ENCODE measurements at regions not wholly inside any gene's neighbourhood (a gene's known extent, or its start where the extent isn't known, plus 50 kb on each side); places are given as distances from the start of the nearest gene placed in this dataset.

- no peak for DNase-seq
These were observed 418.6 kb downstream of the GALR1 start for GRCh38 chr18:77668219-77668618.

- DNase-seq, result no peak
These were observed 419.7 kb downstream of the GALR1 start for GRCh38 chr18:77669331-77669730.

DNA sequence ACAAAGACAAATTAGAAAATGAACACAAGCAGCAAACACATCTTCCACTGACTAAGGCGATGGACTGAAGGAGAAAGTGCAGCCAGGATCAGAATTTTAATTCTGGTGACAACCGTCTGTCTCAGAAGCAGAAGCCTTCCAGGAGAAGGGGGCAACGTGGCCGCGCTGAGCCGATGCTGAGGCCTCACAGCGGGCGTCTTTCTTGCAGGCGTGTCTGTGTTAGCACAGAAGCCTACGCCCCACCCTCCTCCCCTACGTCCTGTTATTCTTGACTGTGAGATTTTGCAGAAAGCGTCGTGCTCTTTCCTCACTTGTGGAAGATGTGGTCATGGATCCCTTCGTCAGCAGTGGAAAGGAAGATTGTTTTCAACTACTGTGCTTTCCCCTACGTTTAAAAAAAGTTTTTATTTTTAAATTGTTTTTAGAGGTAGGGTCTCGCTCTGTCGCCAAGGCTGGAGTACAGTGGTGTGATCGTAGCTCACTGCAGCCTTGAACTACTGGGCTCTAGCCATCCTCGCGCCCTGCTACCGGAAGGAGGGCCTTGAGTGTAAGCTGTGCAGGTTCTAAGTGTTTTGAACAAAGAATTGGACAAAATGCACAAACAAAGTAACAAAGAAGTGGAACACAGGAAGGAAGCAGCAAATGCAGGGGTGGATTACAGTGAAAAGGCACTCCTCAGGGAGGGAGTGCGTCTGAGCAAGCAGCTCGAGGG is 422.0 kb downstream of the GALR1 start:
- no peak for DNase-seq

DNA sequence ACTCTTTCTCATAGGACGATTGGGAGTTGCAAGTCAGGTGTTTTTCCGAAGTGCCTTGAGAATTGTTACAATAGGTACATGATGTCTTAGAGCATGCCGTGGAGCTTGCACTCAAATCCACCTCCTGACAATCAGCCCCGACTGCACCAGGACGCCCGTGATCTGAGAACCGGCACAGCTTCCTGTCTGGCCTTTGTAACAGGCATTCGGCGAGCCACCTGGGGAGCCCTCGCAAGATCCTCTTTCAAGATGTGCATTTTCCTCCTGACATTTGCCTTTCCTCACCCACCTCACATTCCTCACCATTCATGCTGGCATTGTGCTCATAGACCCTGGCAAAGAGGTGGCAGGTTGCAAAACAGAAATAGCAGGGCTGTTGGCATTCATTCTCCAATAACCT is 427.3 kb downstream of the GALR1 start:
- no peak for DNase-seq

DNA sequence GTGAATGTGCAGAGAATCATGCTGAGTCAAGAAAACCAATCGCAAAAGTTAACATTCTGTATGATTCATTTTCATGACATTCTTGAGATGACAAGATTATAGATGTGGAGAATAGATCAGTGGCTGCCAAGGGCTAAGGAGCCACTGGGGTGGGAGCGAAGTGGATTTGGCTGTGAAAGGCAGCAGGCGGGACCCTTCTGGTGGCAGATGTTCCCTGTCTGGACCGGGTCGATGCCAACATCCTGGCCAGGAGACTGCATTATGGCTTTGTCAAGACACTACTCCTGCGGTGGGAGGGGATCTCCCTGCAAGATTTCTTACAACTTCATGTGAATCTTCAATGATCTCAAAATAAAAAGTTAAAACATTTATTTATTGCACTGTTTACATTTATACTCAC is 427.9 kb downstream of the GALR1 start:
- DNase-seq, result no peak

GRCh38 chr18:77679869-77680268 is 430.2 kb downstream of the GALR1 start:
- no peak for DNase-seq

- DNase-seq, result no peak
These were observed 450.4 kb downstream of the GALR1 start for GRCh38 chr18:77700051-77700450.

- DNase-seq, result no peak
These were observed 452.3 kb downstream of the GALR1 start for GRCh38 chr18:77701977-77702376.

- no peak for DNase-seq
These were observed 453.0 kb downstream of the GALR1 start for GRCh38 chr18:77702686-77703085.

GRCh38 chr18:77705301-77705700 is 455.7 kb downstream of the GALR1 start:
- DNase-seq, result no peak

DNA sequence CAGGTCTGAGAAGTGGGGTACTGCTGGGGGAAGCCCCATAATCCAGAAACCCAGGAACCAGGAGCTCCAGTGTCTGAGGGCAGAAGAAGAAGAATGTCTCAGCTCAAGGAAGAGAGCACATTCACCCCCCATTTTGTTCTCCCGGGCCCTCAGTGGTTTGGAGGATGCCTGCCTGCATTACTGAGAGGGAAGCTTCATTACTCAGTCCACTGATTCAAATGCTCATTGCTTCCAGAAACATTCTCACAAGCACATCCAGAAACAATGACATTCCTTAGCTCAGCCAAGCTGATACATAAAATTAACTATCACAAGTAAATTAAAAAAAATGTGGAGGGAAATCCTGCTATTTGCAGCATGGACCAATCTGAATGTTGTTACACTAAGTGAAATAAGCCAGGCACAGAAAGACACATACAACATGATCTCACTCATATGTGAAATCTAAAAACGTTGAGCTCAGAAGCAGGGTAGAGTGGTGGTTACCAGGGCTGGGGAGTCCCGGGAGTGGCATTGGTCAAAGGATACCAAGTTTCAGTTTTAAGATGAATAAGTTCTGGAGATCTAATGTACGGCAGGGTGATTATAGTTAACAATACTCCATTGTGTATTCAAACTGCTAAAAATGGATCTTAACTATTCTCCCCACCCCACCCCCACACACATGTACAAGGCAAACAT is 459.3 kb downstream of the GALR1 start:
- no peak for DNase-seq

GRCh38 chr18:77711096-77711495 is 461.4 kb downstream of the GALR1 start:
- no peak for DNase-seq

DNA sequence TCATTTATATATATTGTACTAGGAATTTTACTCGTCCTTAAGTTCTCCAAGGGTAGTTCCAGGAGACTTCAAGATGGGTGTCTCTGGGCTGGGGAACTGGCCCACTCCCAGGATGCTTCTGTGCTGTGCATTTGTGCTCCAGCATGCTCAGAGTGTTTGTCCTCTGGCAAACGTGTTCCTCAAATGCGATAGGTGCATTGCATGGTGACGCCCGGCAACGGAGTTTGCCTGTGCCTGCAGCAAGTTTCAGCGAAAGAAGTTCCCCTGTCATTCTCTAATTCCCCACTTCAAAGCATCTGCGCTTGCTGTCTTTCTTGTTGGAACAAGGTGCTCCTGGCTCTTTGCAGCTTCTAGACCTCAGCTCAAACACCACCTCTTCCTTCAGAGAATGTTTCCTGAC is 465.1 kb downstream of the GALR1 start:
- no peak for DNase-seq

DNA sequence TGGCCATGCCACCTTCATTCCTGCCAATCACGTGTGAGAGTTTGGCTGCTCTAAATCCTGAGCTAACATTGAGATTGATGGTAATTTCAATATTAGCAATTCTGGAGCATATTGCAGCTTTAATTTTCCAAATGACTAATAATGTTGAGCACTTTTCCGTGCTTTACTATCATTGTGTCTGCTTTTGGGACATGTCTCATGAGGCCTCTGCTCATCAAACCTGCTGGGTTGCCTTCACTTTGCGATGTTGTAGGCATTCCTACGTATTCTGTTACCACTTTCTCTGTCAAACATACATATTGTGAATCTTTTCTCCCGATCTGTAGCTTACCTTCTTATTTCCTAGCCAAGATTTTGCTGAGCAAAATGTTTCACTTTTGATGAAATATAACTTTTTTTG is 466.6 kb downstream of the GALR1 start:
- no peak for DNase-seq

DNA sequence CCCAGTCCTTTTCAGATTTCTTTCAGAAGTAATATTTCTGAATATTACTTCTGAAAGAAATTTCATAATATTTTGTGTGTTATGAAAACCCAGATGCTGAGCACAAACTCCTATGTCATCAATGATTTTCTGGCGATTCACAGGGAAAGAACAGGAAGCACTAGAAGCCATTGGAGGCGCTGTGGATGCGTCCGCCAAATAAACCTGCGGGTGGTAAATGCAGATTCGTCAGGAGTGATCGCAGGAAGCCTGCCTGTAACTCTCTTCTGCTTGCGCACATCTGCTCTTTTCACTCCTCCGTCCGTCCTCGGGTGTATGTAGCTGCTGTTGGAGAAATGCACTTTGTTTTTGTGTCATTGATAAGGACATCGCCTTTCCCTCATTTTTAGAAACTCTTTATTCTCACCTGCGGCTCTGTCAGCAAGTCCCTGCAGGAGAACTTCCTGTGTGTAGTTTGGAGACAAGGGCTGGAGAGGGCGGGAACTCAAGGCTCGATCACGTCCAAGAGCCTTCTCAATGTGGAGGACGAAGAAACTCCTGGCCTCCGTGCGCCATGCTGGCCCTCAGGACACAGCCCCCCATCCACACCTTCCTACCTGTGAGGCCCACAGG is 483.8 kb downstream of the GALR1 start:
- DNase-seq, result no peak

GRCh38 chr18:77736842-77737241 is 487.2 kb downstream of the GALR1 start:
- DNase-seq, result no peak

DNA sequence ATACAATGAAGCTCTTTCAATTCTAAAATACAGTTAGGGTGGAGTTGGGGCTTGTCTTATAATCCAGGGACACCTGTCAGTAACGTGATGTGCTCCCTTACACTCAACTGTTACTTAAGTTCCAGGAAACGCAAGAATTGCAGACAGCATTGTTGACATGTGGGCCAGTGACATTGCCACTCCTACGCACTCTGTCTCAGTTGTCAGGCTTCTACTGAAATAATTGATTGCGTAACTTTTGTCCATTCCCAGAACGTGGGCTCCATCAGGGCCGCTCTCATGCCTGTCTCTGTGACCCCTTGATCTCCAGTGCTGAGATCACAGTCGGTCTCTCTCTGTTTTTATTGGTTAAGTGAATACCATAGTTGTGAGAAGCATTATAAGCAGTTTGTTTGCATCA is 487.8 kb downstream of the GALR1 start:
- no peak for DNase-seq

DNA sequence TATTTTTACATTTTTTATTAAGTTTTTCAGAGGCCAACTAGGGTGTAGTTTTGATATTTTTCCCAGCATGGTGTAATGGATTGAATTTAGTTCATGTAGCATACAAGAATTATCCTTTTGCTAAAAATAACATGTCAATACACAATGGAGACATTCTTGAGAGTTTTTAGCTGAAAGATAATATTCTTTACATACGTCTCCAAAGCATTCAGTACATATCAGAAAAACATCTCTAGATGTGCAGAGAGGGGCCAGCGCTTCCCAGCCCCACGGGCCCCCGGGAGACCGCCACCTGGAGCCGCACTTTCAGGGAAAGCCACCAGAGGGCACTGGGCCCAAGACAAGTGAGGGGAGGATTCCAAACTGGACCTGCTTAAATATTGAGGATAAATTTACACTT is 499.4 kb downstream of the GALR1 start:
- DNase-seq, result no peak

DNA sequence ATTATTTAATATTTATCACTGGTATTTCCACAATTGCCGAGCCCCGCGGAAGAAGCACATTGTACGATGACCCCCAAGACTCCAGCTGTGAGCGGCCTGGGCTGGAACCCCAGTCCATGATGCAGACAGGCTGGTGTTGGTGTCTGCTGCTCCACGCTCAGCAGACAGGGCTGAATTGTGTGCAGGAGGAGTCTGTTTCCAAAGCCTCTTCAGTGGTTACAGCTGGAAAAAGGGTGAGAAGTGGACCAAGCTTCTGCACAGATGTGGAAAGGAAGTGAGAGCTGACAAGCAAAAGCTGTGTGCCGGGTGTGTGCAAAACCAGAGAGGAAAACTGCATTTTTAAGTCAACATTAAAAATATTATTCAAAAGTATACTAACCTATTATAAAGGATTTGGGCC is 500.4 kb downstream of the GALR1 start:
- DNase-seq, result no peak

GRCh38 chr18:77754475-77755044 is 504.9 kb downstream of the GALR1 start:
- no peak for DNase-seq

DNA sequence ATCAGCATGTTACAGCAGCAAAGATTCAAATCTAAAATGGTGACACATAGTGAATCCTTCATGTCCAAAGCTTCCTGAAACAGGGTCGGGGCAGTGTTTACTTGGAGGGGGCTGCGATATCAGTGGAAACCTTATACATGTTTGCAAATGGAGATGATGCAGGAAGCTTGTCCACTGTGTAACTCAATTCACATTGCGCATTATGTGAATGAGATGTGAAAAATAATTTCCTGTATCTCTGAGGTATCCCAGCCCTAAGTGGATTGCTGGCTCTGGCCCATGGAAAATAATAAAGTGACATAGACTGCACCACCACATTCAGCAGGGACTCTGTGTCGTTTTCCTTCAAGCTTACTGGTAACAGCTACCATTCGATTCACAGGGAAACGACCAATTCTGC is 505.5 kb downstream of the GALR1 start:
- DNase-seq, result no peak

DNA sequence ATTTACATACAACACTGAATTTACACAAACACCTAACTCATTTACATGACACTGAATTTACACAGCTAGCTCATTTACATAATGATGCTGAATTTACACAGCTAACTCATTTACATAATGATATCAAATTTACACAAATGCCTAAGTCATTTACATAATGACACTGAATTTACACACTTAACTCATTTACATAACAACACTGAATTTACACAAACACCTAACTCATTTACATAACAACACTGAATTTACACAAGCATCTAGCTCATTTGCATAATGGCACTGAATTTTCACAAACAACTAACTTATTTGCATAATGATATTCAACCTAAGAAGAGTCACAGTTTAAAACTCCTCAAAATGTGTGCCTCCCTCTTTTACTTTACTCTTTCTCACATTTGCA is 511.7 kb downstream of the GALR1 start:
- no peak for DNase-seq

- DNase-seq, result no peak
These were observed 512.4 kb downstream of the GALR1 start for GRCh38 chr18:77762014-77762413.

DNA sequence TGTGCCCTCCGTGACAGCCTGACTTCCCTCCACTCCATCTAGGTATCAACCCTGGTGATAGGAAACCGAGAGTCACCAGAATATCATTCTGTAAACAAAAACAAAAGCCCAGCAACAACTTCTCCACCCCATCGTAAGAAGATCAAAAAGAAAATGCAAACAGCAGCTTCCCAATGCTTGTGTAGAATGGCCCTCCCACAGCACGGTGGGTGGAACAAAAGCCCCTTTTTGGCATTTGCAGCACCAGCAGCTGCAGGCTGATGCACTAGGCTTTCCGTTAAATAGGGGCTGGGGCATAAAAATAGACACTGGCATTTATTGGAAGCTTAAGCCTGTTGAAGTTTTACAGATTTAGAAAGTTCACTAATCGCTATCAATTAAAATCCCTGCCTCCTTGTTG is 513.0 kb downstream of the GALR1 start:
- DNase-seq, result no peak

All from CD4-positive, alpha-beta T cell treated with Interleukin-15 for 1 hour (primary cell).